Mucosa of rectum (tissue), 2 donors: ENCODE measurements at regions not wholly inside any gene's neighbourhood (a gene's known extent, or its start where the extent isn't known, plus 50 kb on each side); places are given as distances from the start of the nearest gene placed in this dataset.

Experiments
- H3K27ac ChIP-seq, 2 donors: one replicate each; pipeline ENCODE4 v1.7.0; 2013; ENCODE audit warnings: inconsistent platforms in 2 of 2, low read depth in 2 of 2, low read length in 2 of 2
- H3K27me3 ChIP-seq, 2 donors: one replicate each; pipeline ENCODE4 v1.7.0; 2013; ENCODE audit warnings: low read length in 2 of 2; ENCODE audit not compliant: control insufficient read depth in 2 of 2, insufficient read depth in 2 of 2
- H3K36me3 ChIP-seq, 2 donors: one replicate each; pipeline ENCODE4 v1.7.0; 2013; ENCODE audit warnings: low read length in 2 of 2; ENCODE audit not compliant: control insufficient read depth in 2 of 2, insufficient read depth in 2 of 2
- H3K4me1 ChIP-seq, 2 donors: one replicate each; pipeline ENCODE4 v1.7.0; 2013; ENCODE audit warnings: low read length in 2 of 2, mild to moderate bottlenecking in 1 of 2; ENCODE audit not compliant: control insufficient read depth in 2 of 2, insufficient read depth in 2 of 2
- H3K4me3 ChIP-seq, 2 donors: one replicate each; pipeline ENCODE4 v1.7.0; 2013; ENCODE audit warnings: low read length in 2 of 2
- H3K9ac ChIP-seq, 2 donors: one replicate each; pipeline ENCODE4 v1.7.0; 2013; ENCODE audit warnings: low read length in 2 of 2, low read depth in 1 of 2, mild to moderate bottlenecking in 1 of 2
- H3K9me3 ChIP-seq, 2 donors: one replicate each; pipeline ENCODE4 v1.7.0; 2013; ENCODE audit warnings: low read length in 2 of 2; ENCODE audit not compliant: control insufficient read depth in 2 of 2
- donor health status: healthy.
- donor health status: Normal muscosa, but diverticular disease.

DNA sequence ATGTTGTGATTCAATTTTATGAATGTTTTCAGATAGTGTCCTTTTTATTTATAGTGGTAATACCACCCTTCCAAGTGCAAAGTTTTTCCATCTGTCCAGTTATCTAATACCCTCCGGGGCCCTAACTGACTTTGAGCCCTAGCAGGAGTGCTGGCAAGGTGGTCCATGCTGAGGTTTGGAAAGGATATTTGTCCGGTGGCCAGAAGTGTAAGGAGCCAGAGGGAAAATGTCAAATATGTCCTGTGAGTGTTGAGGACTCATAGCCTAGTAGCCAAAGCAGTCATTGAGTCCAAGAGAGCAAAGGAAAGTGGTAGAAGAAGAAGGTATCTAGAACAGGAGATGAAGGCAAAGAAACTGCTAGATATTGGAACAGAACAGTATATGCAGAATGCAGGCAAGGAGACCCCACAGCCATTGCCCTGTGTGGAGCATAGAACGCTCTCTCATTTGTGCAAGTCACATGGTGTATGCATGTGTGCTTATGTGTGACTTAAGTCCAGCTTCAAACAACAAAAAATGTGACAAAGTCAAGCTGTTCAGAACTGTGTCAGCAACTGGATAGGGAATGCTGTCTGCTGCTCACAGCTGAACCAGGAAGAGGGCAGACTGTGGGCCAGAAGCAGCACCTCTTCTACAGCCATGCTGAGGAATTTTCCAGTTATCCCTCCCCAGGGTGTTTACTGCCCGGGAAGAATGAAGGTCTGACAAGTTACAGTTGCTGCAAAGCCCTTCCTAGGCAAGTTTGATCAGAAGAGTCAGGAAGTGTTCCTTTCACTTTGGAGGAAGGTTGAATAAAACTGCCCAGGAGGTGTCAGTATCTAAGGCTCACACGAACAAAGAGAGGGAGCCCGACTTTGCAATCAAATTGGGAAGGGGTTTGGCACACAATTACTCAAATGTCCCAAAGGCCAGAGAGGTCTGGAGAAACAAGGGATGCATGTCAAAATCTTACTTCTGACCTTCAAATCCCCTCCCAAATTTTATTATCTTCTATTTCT lies 463.3 kb upstream of the DMAC1 start:
- Histone ChIP-seq H3K9me3 (no peaks in the 10 kb centered on the region), H3K4me3 (no peak overlapping the region), H3K9ac (no peak overlapping the region), H3K36me3 (no peaks in the 10 kb centered on the region), H3K27ac (no peak overlapping the region), H3K27me3 (no peaks in the 10 kb centered on the region), H3K4me1 (no peaks in the 10 kb centered on the region)

DNA sequence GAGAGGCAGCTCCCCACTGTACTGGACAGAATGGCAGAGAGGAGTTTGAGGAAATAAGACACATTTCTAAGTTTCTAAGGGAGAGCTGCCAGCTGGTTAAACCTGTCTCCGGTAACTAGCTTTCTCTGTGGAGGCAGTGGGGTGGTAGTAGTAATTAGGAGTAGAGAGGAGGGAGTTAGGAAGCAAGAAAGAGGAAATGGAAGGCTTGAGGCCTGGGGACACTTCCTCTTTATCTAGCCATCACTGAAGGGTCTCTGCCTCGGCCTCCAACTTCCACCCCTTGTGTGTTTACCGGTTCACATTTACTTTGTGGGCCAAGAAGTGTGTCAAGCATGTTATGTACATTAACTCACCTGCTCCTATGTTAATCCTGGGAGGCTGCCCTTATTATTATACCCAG lies 462.2 kb upstream of the DMAC1 start:
- Histone ChIP-seq H3K27me3 (no peaks in the 10 kb centered on the region), H3K36me3 (no peaks in the 10 kb centered on the region), H3K9ac (no peak overlapping the region), H3K4me3 (no peak overlapping the region), H3K9me3 (no peaks in the 10 kb centered on the region), H3K4me1 (no peaks in the 10 kb centered on the region), H3K27ac (no peak overlapping the region)

DNA sequence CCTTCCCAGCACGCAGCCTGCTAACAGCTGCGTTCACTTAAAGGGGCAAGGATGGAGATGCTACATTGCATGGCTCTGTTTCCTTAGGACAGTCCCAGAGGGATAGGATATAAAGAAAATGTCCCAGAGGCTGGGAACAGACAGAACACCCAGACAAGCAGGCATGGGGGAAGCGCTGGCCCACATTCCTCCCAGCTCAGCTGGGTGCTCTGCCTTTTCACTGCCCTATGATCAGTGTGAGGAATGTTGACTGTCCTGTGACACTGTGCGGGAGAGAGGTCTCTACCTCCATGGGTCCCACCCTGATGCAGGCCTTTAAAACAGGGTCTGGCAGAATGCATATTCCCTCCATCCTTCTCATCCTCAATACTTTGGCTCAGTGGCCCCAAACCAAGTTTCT lies 459.4 kb upstream of the DMAC1 start:
- Histone ChIP-seq H3K9me3 (no peaks in the 10 kb centered on the region), H3K36me3 (no peaks in the 10 kb centered on the region), H3K9ac (no peak overlapping the region), H3K27me3 (no peaks in the 10 kb centered on the region), H3K4me1 (no peaks in the 10 kb centered on the region), H3K4me3 (no peak overlapping the region), H3K27ac (no peak overlapping the region)

DNA sequence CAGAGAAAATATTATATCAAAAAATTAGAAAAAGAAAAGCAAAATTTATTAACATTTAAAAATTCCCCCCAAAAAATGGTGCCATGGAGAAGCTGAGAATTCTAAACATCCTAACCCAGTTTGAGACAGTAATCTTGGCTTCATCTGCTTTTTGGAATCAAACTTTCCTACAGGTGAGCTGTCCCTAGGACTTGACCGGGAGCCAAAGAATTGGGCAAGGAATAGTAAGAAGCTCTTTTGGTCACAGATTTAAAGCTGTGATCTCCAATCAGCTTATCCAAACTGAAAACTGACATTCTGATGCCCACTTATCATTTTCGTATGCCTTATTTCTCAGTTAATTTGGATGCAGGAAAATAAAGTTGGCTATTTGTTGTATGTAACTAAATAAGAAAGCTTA lies 457.3 kb upstream of the DMAC1 start:
- Histone ChIP-seq H3K27me3 (no peaks in the 10 kb centered on the region), H3K4me1 (no peaks in the 10 kb centered on the region), H3K27ac (no peak overlapping the region), H3K9ac (no peak overlapping the region), H3K9me3 (no peaks in the 10 kb centered on the region), H3K36me3 (no peaks in the 10 kb centered on the region), H3K4me3 (no peak overlapping the region)

DNA sequence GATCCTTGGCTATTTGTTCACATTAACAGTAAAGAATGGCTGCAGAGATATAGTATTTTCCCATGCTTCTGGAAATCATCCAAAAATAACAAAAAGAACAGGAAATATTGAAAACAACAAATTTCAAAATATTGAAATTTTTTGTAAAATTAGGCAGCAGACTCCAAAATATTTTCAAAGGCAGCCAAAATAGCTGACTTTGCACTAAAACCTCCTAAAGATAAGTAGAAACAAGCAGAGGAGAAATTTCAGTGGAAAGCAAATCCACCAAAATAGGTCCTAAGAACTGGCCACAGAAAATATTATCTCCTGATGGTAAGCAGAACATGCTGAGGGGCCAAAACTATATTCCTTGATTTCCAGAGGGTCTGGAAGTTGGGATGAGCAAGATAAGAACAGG lies 456.3 kb upstream of the DMAC1 start:
- Histone ChIP-seq H3K4me1 (no peaks in the 10 kb centered on the region), H3K27ac (no peak overlapping the region), H3K36me3 (no peaks in the 10 kb centered on the region), H3K9me3 (no peaks in the 10 kb centered on the region), H3K4me3 (no peak overlapping the region), H3K27me3 (no peaks in the 10 kb centered on the region), H3K9ac (no peak overlapping the region)

DNA sequence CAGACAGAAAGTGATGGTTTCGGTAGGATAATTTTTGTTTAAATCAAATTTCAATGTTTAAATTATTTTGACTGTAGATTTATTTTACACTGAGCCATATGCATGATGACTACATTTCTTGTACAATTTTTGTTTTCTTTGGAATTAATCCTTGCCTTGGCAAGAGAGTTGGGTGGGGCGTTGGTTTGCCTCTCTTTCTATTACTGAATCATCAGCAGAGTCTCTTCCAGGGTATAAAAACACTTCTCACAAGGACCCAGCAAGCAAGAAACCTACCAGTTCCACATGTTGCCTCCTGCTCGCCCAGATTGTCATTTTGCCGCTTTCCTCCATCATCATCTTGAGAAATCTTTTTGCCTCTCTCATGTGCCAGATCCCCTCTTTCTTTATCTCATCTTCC lies 455.0 kb upstream of the DMAC1 start:
- Histone ChIP-seq H3K9me3 (no peaks in the 10 kb centered on the region), H3K27ac (no peak overlapping the region), H3K4me3 (no peak overlapping the region), H3K9ac (no peak overlapping the region), H3K36me3 (no peaks in the 10 kb centered on the region), H3K4me1 (no peaks in the 10 kb centered on the region), H3K27me3 (no peaks in the 10 kb centered on the region)

DNA sequence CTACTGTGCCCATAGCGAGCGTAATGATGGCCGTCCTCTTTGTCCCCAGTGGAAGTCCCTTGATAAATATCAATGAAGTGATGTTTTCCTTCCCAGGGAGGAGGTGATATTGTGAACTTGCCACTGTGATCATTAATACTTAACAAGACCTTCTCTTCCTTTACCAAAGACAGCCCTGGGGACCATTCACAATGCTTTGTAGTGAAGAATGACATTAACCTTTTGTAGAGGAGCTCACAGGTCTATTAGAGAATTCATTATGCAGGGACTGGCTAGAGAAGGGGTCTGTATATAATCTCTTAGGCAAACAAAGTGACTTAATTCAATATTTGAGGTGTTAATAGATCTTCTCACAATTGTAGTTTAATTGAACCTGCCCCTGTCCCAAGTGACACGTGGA lies 452.9 kb upstream of the DMAC1 start:
- Histone ChIP-seq H3K4me1 (no peaks in the 10 kb centered on the region), H3K9me3 (no peaks in the 10 kb centered on the region), H3K27ac (no peak overlapping the region), H3K27me3 (no peaks in the 10 kb centered on the region), H3K36me3 (no peaks in the 10 kb centered on the region), H3K9ac (no peak overlapping the region), H3K4me3 (no peak overlapping the region)

DNA sequence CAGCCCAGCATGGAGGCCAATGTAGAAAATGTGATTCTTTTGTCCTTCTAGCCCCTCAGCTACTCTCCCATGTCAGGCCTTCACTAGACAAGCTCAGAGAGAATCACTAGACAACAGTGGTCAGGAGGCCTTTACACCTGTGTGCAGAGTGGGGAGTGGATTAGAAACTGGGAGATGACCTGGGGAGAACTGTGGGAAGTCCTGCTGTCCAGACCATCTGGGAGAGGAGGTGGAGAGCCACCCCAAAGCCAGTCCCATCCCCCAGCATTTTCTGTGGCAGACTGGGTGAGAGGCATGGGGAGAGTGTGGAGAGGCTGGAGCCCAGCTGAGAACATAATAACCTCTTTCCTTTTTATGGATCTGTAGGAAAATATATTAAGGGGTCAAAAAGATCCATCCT lies 452.0 kb upstream of the DMAC1 start:
- Histone ChIP-seq H3K9me3 (no peaks in the 10 kb centered on the region), H3K27me3 (no peaks in the 10 kb centered on the region), H3K9ac (no peak overlapping the region), H3K36me3 (no peaks in the 10 kb centered on the region), H3K27ac (no peak overlapping the region), H3K4me1 (no peaks in the 10 kb centered on the region), H3K4me3 (no peak overlapping the region)

DNA sequence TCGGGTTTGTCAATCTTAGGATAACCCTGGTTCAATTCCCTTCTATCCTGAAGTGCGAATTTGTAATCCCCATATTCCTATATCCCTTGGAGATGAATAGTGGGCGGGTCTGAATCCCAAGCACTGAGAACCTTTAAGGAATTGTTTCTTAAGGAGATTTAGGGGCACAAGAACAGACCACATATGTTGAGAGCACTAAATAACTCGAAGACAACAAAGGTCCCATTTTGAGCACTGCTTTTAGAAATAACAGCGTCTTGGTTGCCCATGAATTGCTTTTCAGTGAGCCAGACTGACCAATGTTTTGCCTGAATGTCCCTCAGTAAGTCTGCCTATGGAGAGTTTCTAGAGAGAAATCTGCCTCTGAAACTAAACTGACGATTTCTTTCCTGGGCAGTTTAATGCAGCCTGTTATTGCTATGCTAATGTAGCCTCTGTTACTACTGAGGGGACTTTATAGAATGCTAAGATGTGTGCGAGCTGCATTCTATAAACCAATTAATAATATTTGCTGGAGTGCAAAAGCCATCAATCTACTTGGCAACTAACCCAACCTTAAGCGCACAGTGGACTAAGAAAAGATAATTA lies 445.0 kb upstream of the DMAC1 start:
- Histone ChIP-seq H3K9me3 (no peaks in the 10 kb centered on the region), H3K9ac (no peak overlapping the region), H3K4me3 (no peak overlapping the region), H3K36me3 (no peaks in the 10 kb centered on the region), H3K27me3 (no peaks in the 10 kb centered on the region), H3K27ac (no peak overlapping the region), H3K4me1 (no peaks in the 10 kb centered on the region)

DNA sequence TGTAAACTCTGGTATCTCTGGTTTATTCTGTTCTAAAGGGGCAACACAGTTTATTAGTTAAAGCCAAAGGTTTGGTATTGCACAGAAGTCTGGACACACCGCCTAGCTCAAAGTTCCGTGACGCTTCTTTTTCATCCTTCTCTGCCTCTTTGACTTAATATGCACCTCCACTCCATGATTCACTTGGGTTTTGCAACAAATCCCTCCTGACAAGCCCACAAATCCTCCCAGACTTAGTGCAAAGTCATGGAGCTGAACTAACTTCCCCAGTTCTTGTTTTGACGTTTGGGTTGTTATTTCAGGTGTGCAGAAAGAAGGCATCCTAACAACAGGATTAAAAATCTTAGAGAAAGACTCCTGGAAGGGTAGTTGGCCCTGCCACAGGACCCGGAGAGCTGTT lies 441.6 kb upstream of the DMAC1 start:
- no peaks in the 10 kb centered on the region for H3K36me3 ChIP-seq
- no peaks in the 10 kb centered on the region for H3K4me1 ChIP-seq
- H3K27ac ChIP-seq: no peak overlapping the region
- no peak overlapping the region for H3K9ac ChIP-seq
- H3K27me3 ChIP-seq: no peaks in the 10 kb centered on the region
- no peak overlapping the region for H3K4me3 ChIP-seq
- no peaks in the 10 kb centered on the region for H3K9me3 ChIP-seq
